ENCODE measurements at regions not wholly inside any gene's neighbourhood (a gene's known extent, or its start where the extent isn't known, plus 50 kb on each side); places are given as distances from the start of the nearest gene placed in this dataset.

DNA sequence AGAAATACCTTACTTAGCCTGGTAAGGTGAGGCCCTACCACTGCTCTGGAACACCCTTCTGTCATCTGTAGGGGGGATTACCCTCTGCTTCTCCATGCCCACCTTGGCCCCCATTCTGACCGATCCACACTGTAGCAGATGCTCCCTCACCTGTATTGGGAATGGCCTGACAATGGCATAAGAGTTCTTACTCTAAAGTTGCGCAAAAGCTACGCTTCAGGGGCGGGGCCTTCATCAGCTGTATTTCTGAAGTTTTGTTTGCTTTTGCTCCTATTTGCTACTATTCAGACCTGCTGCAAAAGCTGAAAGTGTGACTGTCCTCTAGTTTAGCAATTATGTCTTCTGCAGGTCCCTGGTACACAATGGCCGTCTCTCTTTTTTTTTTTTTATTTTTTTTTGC is 252.6 kb downstream of the TLE3 start:
- Mint-ChIP-seq H3K4me1 (peaks cover 3% of the 10 kb centered on the region), H3K36me3 (ENCODE audit: low read depth) (no peaks in the 10 kb centered on the region), H3K27ac (no peak overlapping the region), H3K9me3 (no peaks in the 10 kb centered on the region), H3K27me3 (ENCODE audit: insufficient read depth) (peaks cover 2% of the 10 kb centered on the region), H3K4me3 (no peak overlapping the region)
- Histone ChIP-seq H3K4me1 (ENCODE audit: control insufficient read depth, insufficient read depth, low read length) (no peaks in the 10 kb centered on the region), H3K4me3 (ENCODE audit: low read length) (no peak overlapping the region), H3K36me3 (ENCODE audit: control insufficient read depth, insufficient read depth, low read length) (no peaks in the 10 kb centered on the region), H3K27me3 (ENCODE audit: control insufficient read depth, insufficient read depth, low read length, poor library complexity, severe bottlenecking) (no peaks in the 10 kb centered on the region), H3K9me3 (ENCODE audit: control insufficient read depth, low read length) (no peaks in the 10 kb centered on the region), H3K27ac (ENCODE audit: low read depth, low read length) (no peak overlapping the region), H3K9ac (ENCODE audit: extremely low read depth, low read length, poor library complexity, severe bottlenecking) (no peak overlapping the region)
- TF ChIP-seq, protein P1, sequence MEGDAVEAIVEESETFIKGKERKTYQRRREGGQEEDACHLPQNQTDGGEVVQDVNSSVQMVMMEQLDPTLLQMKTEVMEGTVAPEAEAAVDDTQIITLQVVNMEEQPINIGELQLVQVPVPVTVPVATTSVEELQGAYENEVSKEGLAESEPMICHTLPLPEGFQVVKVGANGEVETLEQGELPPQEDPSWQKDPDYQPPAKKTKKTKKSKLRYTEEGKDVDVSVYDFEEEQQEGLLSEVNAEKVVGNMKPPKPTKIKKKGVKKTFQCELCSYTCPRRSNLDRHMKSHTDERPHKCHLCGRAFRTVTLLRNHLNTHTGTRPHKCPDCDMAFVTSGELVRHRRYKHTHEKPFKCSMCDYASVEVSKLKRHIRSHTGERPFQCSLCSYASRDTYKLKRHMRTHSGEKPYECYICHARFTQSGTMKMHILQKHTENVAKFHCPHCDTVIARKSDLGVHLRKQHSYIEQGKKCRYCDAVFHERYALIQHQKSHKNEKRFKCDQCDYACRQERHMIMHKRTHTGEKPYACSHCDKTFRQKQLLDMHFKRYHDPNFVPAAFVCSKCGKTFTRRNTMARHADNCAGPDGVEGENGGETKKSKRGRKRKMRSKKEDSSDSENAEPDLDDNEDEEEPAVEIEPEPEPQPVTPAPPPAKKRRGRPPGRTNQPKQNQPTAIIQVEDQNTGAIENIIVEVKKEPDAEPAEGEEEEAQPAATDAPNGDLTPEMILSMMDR (conservative IDR thresholded peaks at IDR 0.05): no peak
- WGBS, 2 experiments (ENCODE audit: insufficient coverage in 1 of 2, insufficient read length in 1 of 2): 90 to 98% methylated on average over 3 to 5 of the region's 5 CpGs
- DNase-seq: no peak

DNA sequence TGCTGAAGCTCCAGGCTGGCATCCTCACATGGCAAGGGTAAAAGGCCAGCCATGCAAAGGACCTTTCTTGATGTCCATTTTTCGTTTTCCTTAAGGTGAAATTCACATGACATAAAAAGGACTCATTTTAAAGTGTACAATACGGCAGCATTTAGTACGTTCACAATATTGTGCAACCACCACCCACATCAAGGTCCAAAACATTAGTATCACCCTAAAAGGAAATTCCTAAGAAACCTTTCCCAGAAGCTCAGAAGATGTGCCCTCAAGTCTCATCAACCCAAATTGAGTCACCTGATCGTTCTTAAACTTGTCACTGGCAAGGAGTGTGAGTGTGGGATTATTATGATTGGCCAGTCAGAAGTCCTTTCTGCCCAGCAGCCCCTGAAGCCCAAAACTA is 250.1 kb downstream of the TLE3 start:
- no peaks in the 10 kb centered on the region for H3K9me3 Mint-ChIP-seq
- no peaks in the 10 kb centered on the region for H3K4me1 ChIP-seq (ENCODE audit: control insufficient read depth, insufficient read depth, low read length)
- H3K27me3 Mint-ChIP-seq (ENCODE audit: insufficient read depth): peaks cover 2% of the 10 kb centered on the region
- no peak overlapping the region for H3K4me3 ChIP-seq (ENCODE audit: low read length)
- no peak overlapping the region for H3K27ac ChIP-seq (ENCODE audit: low read depth, low read length)
- no peaks in the 10 kb centered on the region for H3K27me3 ChIP-seq (ENCODE audit: control insufficient read depth, insufficient read depth, low read length, poor library complexity, severe bottlenecking)
- 93 to 94% methylated on average over 3 to 4 of the region's 4 CpGs for WGBS, 2 experiments (ENCODE audit: insufficient coverage in 1 of 2, insufficient read length in 1 of 2)
- H3K9me3 ChIP-seq (ENCODE audit: control insufficient read depth, low read length): no peaks in the 10 kb centered on the region
- TF ChIP-seq, protein P1 (conservative IDR thresholded peaks at IDR 0.05): no peak
- H3K36me3 ChIP-seq (ENCODE audit: control insufficient read depth, insufficient read depth, low read length): no peaks in the 10 kb centered on the region
- peaks cover 10% of the 10 kb centered on the region for H3K4me1 Mint-ChIP-seq
- H3K4me3 Mint-ChIP-seq: no peak overlapping the region
- no peaks in the 10 kb centered on the region for H3K36me3 Mint-ChIP-seq (ENCODE audit: low read depth)
- no peak overlapping the region for H3K9ac ChIP-seq (ENCODE audit: extremely low read depth, low read length, poor library complexity, severe bottlenecking)
- no peak overlapping the region for H3K27ac Mint-ChIP-seq
- DNase-seq: no peak

DNA sequence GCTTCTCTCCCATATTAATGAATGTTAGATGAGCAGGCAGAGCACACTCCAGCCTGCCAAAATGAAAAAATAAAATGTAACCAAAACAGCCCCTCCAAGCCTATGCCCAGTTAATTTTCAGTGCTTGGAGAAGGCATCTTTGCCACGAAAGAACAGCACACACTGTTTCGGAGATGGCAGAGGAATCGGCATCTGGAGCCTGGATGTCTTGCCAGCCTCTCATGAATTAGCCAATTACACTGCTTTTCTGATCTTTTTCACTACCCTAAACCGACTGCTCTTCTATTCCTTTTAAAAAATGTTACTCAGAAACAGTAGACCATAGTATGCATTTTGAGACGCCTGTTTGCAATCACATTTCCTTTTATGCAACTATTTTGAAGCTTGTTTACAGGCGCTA is 249.6 kb downstream of the TLE3 start:
- DNase-seq: no peak
- no peaks in the 10 kb centered on the region for H3K36me3 Mint-ChIP-seq (ENCODE audit: low read depth)
- H3K27me3 Mint-ChIP-seq (ENCODE audit: insufficient read depth): peaks cover 2% of the 10 kb centered on the region
- H3K4me3 Mint-ChIP-seq: no peak overlapping the region
- H3K27ac Mint-ChIP-seq: no peak overlapping the region
- Histone ChIP-seq H3K4me1 (ENCODE audit: control insufficient read depth, insufficient read depth, low read length) (no peaks in the 10 kb centered on the region), H3K27ac (ENCODE audit: low read depth, low read length) (no peak overlapping the region), H3K9ac (ENCODE audit: extremely low read depth, low read length, poor library complexity, severe bottlenecking) (no peak overlapping the region), H3K9me3 (ENCODE audit: control insufficient read depth, low read length) (no peaks in the 10 kb centered on the region), H3K27me3 (ENCODE audit: control insufficient read depth, insufficient read depth, low read length, poor library complexity, severe bottlenecking) (no peaks in the 10 kb centered on the region), H3K4me3 (ENCODE audit: low read length) (no peak overlapping the region), H3K36me3 (ENCODE audit: control insufficient read depth, insufficient read depth, low read length) (no peaks in the 10 kb centered on the region)
- H3K4me1 Mint-ChIP-seq: peaks cover 9% of the 10 kb centered on the region
- WGBS, 2 experiments (ENCODE audit: insufficient coverage in 1 of 2, insufficient read length in 1 of 2): 93% methylated on average over 6 of the region's 6 CpGs
- H3K9me3 Mint-ChIP-seq: no peaks in the 10 kb centered on the region
- TF ChIP-seq, protein P1 (conservative IDR thresholded peaks at IDR 0.05): no peak

Data from endodermal cell (in vitro differentiated cells).